Activated T-cell treated with anti-CD3 and anti-CD28 coated beads, Interleukin-2, amount 50 U/mL, for 48 hours (primary cell): ENCODE measurements at regions not wholly inside any gene's neighbourhood (a gene's known extent, or its start where the extent isn't known, plus 50 kb on each side); places are given as distances from the start of the nearest gene placed in this dataset.
"Not testable (repeated sequence)": the region's sequence is repeated elsewhere in the genome, so short reads cannot be mapped to it uniquely, and the experiment has no call there.

Source experiments
- DNase-seq, 2 experiments: peaks; one replicate each; pipeline ENCODE4 v3.0.0-alpha.2; 2020

DNA sequence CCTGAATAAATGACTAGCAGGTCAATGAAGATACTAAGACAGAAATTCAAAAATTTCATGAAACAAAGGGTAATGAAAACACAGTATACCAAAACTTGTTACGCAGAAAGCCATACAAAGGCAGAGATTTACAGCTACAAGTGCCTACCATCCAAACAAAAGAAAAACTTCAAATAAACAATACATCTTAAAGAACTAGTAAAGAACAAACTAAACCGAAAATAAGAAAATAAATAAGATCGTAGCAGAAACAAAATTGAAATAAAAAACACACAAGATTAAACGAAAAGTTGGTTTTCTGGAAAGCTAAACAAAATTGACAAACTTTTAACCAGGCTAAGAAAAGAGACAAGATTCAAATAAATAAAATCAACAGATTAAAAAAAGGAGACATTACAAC lies 51.5 kb downstream of the VPREB1 start:
- DNase-seq, result not testable (repeated sequence)

DNA sequence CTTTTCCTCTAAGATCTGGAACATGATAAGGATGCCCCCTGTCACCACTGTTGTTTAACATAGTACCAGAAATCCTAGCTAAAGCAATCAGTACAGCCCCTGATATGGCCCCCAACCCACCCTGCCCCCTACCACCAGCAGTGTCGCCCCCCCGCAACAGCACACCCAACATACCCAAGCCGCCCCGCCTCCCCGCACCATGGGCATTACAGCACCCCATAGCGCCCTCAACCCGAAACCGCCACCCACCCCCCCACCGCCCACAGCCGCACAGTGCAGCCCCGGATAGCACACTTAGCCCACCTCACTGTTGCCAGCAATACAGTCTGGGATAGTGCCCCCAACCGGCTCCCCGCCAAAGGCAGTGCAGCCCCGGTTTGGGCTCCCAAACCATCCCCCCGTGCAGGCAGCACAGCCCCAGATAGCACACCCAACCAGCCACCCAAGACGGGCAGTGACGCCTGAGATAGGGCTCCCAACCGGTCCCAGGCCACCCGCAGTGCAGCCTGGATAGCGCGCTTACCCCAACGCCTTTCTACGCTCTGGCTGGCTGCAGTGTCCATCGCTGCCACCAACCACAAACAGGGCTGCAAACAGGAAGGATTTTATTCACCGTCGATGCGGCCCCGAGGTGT lies 52.7 kb downstream of the VPREB1 start:
- not testable (repeated sequence) for DNase-seq

DNA sequence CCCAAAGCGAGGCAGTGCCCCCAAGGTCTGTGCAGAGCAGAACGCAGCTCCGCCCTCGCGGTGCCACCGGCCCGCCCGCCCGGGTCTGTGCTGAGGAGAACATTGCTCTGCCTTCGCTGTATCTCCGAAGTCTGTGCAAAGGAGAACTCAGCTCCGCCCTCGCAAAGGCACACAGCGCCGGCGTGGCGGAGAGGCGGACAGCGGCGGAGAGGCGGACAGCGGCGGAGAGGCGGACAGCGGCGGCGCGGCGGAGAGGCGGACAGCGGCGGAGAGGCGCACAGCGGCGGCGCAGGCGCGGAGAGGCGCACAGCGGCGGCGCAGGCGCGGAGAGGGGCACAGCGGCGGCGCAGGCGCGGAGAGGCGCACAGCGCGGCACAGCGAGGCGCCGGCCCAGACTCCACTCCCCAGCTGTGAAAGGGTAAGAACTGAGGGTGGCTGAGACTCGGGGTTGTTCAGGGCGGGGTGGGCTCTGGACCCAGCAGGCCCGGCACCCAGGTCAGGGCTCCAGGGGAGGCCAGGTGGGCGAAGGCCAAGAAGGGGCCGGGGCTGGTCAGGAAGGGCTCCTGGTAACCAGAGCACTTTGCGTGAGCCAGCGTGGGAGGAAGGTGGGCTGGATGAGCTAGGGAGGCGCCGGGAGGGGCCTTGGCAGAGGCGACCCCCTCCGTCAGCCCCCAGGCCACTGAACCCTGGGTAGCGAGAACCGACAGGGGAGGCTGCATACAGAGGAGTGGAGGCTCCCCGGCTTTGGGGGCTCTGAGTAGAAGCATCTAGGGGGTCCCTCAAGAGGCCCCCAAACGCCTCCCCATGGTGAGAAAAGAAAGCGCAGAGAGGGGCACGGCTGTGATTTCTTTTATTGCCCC lies 53.4 kb downstream of the VPREB1 start:
- peak; percentile 83 to 85 for DNase-seq

DNA sequence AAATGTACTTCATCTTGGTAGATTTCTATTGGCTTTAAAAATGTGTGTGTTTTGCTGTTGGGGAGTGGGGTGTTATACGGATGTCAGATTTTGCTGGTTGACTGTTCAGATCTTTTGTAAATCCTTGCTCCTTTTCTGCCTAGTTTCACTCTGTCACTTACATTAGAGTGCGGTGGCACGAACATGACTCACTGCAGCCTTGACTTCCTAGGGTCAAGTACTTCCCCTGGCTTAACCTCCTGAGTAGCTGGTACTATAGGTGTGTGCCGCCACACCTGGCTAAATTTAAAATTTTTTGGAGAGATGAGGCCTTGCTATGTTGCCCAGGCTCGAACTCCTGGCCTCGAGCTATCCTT lies 54.0 kb downstream of the VPREB1 start:
- not testable (repeated sequence) for DNase-seq

DNA sequence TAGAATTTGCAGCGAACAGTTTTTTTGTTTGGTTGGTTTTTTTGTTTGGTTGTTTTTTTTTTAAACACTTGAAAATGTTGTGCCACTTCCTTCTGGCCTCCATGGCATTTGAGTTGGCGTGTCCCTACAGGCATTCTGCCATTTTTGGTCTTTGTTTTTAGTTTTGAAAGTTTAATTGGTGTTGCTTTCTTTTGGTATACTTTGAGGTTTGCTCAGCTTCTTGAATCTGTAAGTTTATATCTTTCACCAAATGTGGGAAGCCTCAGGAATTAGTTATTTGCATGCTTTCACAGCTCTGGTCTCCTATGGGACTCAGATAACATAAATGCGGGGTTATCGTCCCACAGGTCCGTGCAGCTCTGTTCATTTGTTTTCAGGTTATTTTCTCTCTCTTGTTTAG lies 55.9 kb downstream of the VPREB1 start:
- DNase-seq, result not testable (repeated sequence)

DNA sequence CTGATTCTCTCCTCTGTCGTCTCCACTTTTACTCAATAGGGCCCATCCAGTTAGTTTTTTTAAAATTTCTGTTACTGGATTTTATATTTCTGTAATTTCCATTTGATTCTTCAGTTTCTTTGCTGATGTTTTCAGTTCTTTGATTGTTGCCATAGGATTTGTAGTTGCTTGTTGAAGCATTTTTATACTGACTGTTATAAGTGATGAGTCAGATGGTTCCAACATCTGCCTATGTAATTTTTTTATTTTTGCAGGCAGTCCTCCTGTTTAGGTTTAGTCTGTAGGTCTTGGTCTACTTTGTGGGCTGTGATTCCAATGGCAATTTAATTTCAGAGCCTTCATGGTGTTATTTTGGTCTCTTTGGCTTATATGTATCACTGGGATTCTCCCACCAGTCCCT lies 56.4 kb downstream of the VPREB1 start:
- not testable (repeated sequence) for DNase-seq

DNA sequence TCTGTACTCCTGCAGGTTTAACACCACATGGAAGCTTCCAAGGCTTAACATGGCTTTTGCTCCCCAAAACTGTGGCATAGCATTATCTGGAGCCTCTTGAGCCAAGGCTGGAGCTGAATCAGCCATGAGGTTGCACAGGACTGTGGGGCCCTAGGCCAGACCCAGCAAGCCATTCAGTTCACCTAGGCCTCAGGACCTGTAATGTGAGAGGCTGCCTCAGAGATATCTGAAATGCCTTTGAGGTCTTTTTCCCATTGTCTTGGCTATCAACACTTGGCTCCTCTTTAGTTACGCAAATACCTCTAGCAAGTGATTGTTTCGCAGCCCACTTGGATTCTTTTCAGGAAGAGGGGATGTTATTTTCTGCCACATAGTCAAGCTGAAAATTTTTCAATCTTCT lies 72.0 kb downstream of the VPREB1 start:
- DNase-seq, result no peak

DNA sequence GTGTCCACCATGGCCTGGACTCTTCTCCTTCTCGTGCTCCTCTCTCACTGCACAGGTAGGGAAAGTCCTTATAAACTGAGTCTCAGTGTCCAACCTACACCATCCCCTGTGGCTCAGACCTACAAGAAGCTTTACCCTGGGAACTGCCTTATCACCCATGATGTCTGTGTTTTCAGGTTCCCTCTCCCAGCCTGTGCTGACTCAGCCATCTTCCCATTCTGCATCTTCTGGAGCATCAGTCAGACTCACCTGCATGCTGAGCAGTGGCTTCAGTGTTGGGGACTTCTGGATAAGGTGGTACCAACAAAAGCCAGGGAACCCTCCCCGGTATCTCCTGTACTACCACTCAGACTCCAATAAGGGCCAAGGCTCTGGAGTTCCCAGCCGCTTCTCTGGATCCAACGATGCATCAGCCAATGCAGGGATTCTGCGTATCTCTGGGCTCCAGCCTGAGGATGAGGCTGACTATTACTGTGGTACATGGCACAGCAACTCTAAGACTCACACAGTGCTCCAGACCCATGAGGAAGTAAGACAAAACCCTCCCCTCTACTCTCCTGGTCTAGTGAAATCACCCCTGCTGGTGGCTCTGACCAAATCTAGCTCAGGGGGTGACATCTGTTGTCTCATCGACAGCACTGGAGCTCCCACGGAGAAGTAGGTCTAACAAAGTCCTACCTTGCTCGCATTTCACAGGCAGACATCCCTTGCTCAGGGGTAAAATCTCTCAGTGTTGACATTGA lies 74.3 kb downstream of the VPREB1 start:
- no peak for DNase-seq

DNA sequence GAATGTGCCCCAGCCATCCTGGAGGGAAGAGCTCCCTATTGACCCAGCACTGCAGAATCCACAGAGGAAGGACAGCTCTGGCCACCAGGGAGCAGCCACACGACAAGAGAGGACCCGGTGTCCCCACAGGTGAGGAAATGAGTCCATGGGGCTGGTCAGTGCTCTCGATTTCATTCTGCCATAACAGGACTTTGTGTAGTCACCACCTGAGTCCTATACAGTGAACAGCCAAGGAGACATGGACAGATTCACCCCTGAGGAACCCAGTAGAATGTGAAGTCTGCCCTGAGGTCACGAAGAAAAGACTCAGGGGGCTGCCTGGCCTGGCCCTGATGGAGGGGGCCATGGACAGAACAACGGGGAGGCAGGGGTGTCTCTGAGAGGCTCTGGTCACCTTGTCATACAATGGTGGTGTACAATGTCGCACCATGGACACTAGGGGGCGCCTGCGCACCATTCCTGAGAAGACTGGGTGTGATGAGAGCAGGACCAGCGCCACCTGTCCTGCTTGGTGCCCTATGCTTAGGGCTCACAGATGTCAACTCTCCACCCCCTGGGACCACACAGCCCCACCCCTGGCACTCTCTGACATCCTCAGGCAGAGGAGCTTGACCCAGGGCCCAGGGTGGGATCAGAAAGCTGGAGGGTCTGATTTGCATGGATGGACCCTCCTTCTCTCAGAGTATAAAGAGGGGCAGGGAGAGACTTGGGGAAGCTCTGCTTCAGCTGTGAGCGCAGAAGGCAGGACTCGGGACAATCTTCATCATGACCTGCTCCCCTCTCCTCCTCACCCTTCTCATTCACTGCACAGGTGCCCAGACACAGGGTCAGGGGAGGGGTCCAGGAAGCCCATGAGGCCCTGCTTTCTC lies 77.4 kb downstream of the VPREB1 start:
- peak; percentile 82 to 87 for DNase-seq

DNA sequence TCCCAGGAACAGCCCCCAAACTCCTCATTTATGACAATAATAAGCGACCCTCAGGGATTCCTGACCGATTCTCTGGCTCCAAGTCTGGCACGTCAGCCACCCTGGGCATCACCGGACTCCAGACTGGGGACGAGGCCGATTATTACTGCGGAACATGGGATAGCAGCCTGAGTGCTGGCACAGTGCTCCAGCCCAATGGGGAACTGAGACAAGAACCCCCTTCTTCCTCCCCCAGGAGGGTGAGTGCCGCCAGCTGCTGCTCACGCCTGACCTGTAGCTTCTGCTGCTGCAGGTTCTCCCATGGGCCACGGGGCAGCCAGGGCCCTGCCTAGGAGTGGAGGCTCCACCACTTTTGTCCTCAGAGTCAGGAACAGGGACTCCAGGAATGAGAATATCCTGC lies 78.2 kb downstream of the VPREB1 start:
- DNase-seq, result no peak

DNA sequence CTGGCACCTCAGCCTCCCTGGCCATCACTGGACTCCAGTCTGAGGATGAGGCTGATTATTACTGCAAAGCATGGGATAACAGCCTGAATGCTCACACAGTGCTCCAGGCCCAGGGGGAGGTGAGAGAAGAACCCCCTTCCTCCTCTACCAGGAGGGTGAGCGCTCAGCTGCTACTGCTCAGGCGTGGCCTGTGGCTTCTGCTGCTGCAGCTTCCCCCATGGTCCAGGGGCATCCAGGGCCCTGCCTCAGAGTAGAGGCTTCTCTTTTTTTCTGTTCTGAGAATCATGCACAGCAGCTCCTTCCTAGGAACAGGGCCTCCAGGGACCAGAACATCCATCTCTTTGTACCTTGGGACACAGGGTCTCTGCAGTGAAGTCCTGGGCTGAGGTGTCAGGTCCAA lies 83.1 kb downstream of the VPREB1 start:
- no peak for DNase-seq

DNA sequence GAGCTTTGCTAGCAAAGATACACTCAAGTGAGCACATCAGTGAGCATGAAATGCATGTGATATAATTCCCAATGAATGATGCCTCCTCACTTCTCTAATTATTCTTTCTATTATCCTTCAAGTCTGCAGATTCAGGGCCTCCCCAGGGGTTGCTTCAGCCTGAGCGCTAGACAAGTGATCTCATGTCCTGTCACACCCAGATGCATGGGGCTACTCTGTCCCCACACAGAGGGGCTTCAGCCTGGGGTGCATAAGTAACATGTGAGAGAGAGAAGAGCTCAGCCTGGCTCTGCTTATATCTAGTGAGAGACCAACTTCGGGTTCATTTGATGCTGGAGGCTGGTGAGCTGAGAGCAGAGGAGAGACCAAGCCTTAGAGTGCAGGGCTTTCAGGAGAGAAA lies 85.2 kb downstream of the VPREB1 start:
- no peak for DNase-seq

DNA sequence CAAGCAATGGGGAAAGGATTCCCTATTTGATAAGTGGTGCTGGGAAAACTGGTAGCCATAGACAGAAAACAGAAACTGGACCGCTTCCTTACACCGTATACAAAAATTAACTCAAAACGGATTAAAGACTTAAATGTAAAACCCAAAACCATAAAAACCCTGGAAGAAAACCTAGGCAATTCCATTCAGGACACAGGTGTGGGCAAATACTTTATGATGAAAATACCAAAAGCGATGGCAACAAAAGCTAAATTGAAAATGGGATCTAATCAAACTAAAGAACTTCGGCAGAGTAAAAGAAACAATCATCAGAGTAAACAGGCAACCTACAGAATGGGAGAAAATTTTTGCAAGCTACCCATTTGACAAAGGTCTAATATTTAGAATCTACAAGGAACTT lies 91.1 kb downstream of the VPREB1 start:
- not testable (repeated sequence) for DNase-seq

DNA sequence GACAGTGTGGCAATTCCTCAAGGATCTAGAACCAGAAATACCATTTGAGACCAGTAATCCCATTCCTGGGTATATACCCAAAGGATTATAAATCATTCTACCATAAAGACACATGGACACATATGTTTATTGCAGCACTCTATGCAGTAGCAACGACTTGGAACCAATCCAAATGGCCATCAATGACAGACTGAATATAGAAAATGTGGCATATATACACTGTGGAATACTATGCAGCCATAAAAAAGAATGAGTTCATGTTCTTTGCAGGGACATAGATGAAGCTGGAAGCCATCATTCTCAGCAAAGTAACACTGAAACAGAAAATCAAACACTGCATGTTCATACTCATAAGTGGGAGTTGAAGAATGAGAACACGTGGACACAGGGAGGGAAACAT lies 91.7 kb downstream of the VPREB1 start:
- not testable (repeated sequence) for DNase-seq

DNA sequence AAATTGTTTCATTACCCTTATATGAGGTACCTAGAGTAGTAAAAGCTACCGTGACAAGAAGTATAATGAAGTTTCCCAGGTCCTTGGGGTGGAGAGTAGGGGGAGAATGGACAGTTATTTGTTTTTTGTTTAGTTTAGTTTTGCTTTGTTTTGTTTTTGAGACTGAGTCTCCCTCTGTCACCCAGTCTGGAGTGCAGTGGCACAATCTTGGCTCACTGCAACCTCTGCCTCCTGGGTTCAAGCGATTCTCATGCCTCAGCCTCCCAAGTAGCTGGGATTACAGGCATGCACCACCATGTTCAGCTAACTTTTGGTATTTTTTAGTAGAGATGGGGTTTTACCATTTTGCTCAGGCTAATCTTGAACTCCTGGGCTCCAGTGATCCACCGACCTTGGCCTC lies 94.2 kb downstream of the VPREB1 start:
- DNase-seq, result not testable (repeated sequence)

DNA sequence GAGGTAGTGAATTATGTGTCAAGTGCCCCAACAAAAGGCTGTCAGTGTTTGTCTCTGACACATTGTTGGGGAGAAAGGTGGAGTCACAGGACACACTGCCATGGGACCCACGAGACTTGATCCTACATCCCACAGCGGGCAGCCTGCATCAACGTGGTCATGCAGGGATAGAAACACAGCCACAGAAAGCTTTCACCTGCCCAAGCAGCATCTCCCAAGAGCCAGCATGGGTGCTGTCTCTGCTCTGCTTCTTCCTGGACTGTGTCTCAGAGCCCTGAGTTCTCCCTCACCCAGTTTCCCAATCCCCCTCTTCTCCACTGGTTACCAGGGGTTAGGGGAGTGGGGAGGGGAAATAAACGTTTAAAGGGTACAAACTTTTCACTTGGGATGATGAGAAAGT lies 97.2 kb downstream of the VPREB1 start:
- no peak for DNase-seq

DNA sequence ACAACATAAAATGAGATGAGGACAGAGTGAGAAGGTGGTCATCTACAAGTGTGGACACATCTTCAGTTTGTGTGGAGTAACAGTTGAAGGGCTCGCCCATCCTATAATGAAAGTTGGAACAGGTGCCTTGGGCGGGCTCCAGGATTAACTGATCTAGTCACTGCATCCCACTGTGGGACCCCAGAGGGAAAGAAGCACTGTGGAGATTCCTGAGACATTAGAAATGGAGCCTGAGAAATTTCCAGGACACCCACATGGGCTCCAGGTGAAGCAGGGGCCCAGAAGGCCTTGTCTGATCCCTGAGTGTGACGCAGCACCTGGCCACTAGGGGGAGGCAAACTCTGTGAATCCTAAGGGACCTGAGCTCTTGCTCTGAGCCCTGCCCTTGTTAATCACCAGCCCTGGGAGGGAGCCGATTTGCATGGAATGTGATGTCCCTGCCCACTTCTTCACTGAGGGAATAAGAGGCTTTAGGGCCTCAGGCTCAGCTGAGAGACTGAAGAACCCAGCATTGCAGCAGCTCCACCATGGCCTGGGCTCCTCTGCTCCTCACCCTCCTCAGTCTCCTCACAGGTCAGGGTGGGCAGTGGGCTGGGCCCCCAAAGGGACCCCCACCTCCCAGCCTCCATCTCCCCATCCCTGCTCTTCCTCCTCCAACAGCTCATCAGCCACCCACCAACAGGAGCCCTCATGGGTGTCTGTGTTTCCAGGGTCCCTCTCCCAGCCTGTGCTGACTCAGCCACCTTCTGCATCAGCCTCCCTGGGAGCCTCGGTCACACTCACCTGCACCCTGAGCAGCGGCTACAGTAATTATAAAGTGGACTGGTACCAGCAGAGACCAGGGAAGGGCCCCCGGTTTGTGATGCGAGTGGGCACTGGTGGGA lies 98.4 kb downstream of the VPREB1 start:
- DNase-seq, result peak; percentile 79 to 83

DNA sequence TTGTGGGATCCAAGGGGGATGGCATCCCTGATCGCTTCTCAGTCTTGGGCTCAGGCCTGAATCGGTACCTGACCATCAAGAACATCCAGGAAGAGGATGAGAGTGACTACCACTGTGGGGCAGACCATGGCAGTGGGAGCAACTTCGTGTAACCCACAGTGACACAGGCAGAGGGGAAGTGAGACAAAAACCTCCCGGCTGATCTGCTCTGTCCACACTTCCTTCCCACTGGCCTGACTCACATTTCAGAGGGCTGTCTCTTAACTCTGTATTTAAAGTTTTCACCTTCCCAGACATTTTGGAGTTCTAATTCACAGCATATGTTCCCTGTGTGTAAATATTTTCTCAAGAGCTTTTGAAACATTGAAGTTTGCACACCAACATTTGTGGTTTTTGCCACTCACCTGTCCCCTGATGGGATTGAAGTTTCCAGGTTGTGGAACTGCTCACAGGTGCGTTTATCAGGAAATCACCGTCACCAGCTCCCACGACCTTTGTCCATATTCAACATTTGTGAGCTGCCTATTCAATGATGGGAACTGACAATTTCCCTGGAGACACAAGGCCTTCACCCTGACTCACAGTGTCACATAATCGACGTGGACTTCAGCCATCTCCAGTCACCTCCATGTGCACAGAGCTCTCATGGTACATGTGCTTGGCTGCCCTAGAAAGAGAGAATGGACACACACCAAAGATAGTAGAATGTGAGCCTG lies 99.2 kb downstream of the VPREB1 start:
- DNase-seq, result no peak

DNA sequence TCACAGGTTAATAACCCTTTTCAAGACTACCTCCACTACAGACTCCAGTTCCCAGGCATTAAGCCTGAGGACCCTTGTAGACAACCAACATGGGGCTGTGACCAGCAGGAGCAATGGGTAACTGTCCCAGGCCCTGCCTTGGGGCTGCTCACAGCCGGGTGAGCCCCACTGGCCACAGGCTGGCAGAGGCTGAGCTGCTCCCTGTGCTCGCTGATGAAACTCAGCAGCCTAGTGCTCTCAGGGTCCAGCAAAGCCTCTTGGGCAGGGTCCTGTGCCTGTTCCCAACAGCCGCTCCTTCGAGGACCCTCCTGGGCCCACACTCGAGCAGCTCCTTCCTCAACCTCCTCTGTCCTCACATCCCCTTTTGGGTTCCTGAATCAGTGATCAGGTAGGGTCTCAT lies 99.8 kb downstream of the VPREB1 start:
- no peak for DNase-seq

DNA sequence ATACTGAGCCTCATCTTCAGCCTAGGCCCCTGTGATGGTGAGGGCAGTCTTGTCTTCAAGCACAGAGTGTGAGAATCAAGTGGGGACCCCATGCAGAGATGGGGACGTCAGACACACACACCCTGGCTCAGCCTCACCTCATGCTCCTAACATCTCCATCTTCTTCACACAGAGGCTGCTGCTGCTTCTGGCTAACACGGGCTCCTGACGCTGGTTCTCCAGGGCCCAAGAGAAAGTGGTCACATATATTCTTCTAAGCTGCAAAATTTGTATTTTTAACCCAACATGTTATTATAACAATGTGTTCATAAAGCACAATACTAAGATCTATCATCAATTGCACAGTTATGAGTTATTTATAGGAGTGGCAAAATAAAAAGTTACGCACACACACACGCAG lies 101.2 kb downstream of the VPREB1 start:
- DNase-seq, result no peak
